ENCODE measurements at regions not wholly inside any gene's neighbourhood (a gene's known extent, or its start where the extent isn't known, plus 50 kb on each side); places are given as distances from the start of the nearest gene placed in this dataset.

GRCh38 chr13:62046512-62046911 is 630.9 kb upstream of the PCDH20 start:
- TF ChIP-seq CTCF (IDR thresholded peaks at IDR 0.05; ENCODE audit: poor library complexity) (no peak), EZH2phosphoT487 (IDR thresholded peaks at IDR 0.05; ENCODE audit: low read depth, severe bottlenecking, unreplicated experiment) (no peak), EZH2 (IDR thresholded peaks at IDR 0.05; ENCODE audit: borderline replicate concordance) (no peak)

Measured in hepatocyte (in vitro differentiated cells).